Stimulated activated CD4-positive, alpha-beta T cell treated with anti-CD3 and anti-CD28 coated beads, Interleukin-15, amount 100 ng/mL, for 24 hours (primary cell): ENCODE measurements at regions not wholly inside any gene's neighbourhood (a gene's known extent, or its start where the extent isn't known, plus 50 kb on each side); places are given as distances from the start of the nearest gene placed in this dataset.
"Not testable (repeated sequence)": the region's sequence is repeated elsewhere in the genome, so short reads cannot be mapped to it uniquely, and the experiment has no call there.

Experiments
- DNase-seq: peaks from one replicate; pipeline ENCODE4 v3.0.0-alpha.2; 2020

DNA sequence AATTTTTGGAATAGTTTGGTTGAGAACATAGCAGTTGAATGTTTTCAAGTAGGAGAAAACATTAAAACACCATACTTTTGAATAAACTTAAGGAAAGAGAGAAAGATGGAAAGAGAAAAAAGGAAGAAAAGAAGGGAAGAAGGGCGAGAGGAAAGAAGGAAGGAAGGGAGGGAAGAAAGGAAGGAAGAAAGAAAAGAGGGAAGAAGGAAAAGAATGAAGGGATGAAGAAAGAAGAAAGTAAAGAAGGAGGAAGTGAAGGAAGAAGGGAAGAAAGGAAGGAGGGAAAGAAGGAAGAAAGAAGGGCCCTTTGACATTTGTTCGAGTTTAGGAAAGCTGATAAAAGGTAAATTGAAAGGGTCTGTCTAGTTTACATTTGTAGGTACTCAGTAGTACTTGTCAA lies 482.7 kb downstream of the SIPA1L2 start:
- DNase-seq: no peak

DNA sequence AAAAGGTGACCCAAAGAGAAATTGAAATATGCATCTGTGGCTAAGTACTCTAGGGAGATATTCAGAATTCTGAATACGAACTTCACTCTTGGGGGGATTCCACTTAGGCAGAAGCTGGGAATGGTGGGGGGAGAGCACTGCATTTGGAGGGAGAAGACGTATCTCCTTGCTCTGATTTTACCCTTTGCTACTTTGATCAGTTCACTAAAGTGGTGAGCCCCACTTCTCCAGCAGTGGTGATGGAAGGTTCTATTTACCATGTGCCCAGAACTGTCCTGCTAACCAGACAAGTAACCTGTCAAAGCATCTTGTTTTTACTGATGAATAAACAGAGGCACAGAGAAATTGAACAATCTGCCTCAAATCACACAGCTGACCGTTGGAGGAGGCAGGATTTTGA lies 483.4 kb downstream of the SIPA1L2 start:
- DNase-seq: no peak

DNA sequence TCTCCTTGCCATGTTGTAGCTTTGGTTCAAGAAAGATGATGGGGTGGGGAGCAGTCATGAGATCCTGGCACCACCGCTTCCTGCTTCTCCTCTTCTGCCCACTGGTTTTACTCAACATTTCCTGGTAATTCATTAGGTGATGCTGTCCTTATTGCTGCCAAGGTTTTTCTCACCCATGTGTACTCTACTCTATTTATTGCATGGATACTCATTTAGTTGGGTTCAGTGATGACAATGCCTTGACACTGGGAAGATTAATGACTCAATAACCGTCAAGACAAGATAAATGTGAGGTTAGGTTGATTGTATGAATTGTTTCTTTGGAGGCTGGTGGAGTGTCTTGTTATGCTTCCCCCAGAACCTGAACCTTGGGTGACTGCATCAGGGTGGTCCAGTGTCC lies 484.2 kb downstream of the SIPA1L2 start:
- DNase-seq: no peak

DNA sequence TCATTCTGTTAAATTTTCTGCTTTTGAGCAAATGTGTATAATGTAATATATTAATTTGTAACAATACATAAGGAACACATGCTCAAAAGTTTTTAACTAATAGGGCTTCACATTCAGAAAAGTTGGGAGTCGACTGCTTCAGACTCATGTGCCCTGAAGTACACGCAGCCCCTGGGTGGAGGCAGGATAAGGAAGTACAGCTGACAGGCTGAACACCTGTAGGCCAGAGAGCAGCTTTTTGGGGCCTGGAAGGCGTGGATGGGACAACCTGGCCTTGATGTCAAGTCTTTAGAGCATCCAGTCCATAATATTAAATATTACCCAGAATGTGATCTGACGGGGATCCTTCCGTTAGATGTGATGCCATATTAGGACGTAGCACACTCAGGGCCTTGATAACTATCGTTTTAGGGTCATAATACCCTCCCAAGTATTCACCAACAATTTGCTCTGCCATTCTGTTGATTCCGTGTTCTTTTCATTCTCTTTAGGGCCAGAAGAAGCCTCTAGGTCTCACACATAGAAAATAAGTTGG lies 485.2 kb downstream of the SIPA1L2 start:
- DNase-seq: no peak

DNA sequence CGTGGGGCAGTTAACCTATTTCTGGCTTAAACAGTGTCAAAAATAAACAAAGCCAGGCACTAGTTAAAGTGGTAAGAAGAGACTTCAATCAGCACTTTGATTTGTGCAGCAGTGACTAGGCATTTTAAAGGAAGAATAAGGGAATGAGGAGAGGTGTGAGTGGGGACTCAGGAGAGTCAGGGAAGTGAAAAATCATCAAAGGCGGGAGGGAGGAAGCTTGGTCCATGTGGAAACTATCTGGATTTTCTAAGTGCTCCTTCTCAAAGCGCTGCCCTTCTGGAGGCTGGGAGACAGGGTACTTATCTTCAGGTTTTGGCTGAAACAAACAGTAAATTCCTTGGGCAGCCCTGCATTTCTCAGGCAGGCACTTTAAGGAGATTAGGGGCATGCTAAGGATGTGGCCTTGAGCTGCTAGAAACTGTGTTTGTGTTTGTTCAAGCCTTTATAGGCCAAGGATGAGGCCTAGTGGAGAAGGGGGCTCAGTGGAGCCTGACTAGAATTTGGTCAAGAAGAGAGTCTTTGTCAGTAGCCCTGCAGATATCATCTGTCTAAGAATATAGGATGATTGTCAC lies 486.5 kb downstream of the SIPA1L2 start:
- no peak for DNase-seq

DNA sequence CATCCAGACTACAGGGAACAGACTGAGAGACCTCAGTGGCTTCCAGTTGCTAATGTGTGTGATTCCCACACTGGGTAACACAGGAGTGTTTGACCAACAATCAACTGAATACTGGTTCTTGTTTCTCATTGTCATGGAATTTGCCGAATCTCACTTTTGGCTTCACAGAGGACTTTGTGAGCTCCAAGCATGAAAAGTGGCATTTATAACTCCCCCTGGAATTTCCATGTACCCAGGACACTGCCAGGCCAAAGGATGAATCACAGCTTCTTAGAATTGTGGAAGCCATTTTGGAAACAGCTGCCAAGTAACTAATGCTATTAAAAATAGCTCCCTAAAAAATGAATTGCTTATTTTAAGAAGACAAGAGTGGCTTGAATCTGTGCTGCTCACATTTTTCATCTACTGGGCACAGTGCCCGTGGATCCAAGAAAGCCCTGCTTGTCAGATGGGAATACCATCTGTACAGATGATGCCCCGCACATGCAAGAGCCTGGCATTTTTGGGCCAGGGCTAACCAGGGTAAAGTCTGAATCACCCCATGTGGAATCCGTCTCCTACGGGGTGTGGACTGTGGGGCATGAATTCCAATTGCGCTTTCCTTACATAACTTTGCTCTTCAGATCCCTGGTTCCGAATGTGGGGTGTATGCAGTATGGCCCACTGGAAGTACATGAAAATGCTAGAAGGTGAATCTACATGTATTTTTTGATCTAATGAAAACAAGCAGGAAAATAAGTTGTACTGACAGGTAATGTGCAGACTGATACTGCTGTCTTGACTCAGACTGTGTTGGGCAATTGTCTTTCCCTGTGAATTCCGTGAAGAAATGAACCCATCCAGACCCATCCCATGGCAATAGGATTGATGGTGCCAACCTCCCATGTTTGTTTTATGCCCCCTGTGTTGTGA lies 487.3 kb downstream of the SIPA1L2 start:
- no peak for DNase-seq

DNA sequence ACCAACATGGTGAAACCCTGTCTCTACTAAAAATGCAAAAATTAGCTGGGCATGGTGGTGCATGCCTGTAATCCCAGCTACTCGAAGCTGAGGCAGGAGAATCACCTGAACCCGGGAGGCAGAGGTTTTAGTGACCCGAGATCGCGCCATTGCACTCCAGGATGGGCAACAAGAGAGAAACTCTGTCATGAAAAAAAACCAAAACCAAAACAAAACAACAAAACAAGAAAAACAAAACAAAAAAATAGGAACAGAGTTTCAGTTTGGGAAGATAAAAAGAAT lies 488.8 kb downstream of the SIPA1L2 start:
- not testable (repeated sequence) for DNase-seq

DNA sequence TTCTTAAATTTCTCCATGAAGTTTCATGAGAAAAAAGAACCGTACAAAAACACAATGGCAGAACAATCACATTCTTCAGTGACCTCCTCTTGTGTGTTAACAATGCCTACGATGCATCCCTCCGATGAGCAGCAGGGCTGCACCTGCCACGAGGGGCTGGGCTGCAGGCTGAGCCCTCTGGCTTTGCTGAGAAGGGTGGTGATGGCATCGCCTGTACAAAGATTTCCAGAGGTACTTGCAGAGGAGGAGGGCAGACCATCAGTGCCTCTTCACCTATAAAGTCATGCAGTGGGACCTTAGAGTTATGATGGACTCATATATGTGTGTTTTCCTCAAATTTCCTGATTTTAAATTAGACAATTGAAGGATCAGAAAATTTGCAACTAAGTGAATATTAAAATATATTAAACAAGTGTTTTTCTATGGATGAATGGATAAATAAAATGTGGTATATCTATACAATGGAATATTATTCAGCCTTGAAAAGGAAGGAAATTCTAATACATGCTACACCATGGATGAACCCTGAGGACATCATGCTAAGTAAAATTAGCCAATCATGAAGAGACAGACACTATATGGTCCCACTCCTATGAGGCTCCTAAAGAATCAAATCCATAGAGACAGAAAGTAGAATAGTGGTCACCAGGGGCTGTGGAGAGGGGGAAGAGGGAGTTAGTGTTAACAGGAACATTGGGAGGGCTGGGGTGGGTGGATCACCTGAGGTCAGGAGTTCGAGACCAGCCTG lies 489.3 kb downstream of the SIPA1L2 start:
- DNase-seq: no peak

DNA sequence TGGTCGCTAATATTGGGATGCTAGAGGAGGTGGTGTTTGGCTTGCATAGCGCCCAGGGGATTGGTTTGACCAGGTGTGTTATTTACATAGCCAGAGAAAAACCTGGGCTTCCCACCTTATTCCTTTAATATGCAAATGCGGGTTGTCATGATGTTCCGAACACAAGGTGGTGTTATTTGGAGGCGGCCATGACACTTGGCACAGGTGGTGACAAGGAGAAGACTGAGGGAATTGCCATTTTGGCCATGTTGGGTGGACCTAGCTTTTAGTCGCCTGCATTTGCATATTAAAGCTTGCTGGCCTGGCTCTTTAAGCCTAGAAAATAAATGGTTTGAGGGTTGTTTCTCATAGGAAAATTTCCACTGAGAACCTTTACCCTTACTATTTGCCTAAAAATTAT lies 490.5 kb downstream of the SIPA1L2 start:
- no peak for DNase-seq

DNA sequence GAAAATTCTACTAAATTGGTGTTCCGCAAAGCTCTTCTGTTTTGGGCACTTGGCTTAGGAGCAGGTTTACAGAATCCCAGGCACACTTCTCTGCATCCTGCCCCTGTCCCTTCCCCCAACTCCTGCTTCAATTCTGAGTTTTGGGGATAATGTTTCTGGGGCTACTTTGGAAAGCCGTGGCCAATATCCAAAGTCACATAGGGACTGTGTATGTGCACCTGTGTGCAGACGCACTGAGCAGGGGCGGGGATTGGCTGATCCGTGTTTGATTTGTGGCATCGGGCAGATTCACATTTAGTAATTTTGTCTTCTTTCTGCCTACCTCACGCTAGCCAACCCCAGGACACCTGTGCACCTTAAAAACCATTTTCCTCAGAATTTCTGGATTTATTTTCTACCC lies 491.9 kb downstream of the SIPA1L2 start:
- DNase-seq: no peak

DNA sequence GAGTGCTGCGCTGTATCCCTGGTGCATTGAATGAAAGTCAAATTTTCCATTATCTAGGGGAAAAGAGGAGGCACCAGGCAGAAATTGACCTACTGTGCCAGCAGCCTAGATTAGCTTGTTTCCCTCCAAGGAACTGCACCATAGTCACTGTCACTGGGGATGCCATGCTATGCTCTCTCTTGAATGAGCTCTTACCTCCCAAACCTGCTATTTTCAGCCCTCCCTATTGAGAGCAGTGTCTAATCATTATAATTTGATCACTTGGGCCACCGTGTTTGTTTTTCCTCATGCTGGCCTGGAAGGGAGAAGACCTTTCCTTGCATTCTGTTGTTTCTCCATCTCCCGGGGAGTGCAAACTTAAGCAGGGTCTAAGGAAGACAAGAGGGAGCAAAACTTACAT lies 492.9 kb downstream of the SIPA1L2 start:
- DNase-seq: no peak

DNA sequence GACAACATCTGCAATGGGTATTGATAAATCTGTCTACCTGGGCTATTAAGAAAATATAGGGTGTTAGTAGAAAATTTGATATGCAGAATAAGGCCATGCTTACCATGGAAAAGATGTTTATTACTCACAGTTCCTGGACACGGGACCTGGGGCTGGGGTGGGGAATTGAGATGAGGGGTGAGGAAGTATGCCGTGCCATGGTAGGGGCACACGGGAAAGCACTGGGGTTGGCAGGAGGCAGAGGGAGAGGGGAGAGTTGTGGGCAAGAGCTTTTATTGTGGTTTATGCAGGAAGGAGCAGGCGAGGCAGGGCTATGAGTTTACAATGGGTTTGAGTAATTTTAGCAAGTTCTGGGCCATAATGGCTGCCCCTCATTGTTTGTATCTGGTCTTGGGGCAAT lies 493.8 kb downstream of the SIPA1L2 start:
- DNase-seq: no peak

DNA sequence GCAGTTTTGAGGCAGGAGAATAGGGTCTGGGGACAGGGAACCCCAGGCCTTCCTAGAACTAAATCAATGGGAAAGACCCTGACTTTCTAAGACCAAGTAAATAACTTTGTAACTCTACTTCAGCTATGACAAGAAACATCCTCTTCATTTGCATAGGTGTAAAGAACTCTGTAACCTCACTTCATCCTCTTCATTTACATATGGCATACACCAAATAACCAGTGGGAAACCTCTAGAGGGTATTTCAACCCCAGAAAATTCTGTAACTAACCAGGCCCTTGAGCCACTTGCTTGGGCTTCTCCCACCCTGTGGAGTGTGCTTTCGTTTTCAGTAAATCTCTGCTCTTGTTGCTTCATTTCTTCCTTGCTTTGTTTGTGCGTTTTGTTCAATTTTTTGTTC lies 495.6 kb downstream of the SIPA1L2 start:
- no peak for DNase-seq

DNA sequence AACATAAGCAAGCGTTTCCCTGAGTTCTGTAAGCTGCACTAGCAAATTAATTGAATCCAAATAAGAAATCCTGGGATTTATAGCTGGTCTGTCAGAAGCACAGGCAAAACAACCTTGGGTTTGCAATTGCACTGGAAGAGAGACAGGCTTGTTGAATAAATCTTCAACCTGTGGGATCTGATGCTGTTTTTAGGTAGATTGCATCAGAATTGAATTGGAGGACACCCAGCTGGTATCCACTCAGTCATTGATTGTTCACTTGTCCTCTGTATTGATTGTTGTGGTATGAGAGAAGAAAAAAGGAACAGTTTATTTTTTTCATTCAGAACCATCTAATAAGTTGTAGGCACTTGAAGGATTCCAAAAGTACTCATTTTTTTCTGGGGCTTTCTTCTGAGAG lies 497.4 kb downstream of the SIPA1L2 start:
- no peak for DNase-seq

DNA sequence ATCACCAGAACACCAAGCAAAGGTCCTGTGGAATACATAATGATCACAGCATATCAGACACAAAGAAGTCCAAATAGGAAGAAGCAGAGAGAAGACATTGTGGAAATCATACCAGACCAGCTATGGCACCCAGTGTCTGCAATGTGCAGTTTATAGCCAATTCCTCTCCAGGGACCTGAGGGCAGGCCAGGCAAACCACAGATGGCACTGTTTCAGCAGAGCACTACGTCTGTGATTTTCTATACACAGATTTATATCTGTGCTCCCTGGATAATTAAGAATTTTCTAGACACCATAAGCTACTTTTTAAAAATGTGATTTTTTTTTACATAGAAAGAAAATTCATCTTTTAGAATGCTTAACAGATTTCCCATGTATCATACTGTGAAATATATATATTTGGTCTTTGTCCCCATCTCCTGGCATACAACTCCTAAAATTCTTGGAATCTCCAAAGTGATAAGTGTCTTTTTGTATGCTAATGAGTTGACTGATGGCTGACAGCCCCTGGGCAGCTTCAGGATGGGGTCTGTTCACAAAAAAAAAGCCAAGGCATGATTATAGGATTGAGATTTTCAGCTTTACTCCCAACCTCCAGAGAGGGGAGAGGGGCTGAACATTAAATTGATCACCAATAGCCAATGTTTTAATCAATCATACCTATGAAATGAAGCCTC lies 498.1 kb downstream of the SIPA1L2 start:
- DNase-seq: no peak

DNA sequence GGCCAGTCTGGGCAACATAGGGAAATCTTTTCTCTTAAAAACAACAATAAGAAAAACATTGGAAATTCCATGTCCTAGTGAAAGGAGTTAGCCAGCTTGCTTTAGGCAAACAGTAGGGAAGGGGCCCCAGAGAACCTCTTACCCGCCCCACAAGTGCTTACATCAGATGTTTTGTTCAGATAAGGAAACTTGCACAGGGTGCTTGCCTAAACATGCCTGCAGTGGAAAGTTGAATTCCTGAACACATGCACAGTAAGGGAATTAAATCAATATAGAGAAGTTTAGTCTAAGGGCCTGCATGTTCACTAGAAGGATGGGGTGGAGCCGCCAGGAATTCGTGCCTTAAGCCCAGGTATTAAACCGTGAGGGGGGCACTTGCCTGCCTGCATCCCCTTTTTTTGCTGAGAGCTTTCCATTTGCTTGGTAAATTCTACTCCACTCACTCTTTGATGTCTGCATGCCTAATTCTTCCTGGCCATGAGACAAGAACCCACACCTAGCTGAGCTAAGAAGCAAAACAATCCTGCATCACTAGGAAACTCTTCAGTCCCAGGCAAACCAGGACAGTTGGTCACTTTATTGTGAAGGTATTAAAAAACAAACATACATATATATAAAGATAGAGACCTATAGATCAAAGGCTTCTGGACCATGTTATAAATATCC lies 499.0 kb downstream of the SIPA1L2 start:
- DNase-seq: no peak

DNA sequence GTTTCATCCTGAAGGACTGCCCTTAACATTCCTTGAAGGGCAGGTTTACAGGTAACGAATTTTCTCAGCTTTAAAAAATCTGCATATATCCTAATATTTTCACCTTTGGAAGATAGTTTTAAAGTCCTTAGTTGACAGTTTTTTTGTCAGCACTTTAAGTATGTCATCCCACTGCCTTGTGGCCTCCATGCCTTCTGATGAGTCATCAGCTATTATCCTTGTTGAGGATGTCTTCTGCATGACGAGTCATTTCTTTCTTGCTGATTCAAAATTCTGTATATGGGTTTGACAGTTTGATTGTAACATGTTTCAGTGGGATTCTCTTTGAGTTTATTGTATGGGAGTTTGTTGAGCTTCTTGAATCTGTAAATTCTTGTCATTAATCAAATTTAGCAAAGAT lies 500.6 kb downstream of the DISC1 start:
- no peak for DNase-seq

DNA sequence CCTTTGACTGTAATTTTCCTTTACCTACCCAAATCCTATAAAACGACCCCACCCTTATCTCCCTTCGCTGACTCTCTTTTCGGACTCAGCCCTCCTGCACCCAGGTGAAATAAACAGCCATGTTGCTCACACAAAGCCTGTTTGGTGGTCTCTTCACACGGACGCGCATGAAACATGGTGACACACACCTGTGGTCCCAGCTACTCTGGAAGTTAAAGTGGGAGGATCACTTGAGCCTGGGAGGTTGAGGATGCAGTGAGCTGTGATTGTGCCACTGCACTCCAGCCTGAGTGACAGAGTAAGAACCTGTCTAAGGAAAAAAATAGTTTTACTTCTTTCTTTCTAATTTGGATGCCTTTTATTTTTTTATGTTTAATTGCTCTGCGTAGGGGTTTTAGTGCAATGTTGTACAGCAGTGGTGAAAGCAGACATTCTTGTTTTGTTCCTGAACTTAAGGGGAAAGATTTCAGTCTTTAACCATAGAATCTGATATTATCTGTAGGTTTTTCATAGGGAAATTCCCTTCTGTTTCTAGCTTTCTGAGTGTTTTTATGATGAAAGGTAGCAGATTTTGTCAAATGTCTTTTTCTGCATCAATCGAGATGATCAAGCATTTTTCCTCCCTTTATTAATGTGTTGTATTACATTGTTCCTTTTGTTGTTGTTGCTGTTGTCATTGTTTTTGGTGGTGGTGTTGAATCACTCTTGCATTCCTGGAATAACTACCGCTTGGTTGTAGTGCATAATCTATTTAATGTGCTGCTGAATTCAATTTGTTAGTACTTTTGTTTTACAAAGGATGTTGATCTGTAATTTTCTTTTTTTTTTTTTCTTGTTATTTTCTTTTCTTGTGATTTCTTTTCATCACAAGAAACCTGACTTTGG lies 497.4 kb downstream of the DISC1 start:
- peak; percentile 6 for DNase-seq

DNA sequence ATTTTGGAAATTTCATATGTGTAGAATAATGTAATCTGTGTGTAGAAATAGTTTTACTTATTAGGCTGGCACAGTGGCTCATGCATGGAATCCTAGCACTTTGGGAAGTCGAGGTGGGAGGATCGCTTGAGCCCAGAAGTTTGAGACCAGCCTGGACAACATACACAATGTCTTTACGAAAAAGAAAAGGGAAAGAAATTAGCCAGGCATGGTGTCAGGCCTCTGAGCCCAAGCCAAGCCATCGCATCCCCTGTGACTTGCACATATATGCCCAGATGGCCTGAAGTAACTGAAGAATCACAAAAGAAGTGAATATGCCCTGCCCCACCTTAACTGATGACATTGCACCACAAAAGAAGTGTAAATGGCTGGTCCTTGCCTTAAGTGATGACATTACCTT lies 491.3 kb downstream of the DISC1 start:
- DNase-seq: not testable (repeated sequence)

DNA sequence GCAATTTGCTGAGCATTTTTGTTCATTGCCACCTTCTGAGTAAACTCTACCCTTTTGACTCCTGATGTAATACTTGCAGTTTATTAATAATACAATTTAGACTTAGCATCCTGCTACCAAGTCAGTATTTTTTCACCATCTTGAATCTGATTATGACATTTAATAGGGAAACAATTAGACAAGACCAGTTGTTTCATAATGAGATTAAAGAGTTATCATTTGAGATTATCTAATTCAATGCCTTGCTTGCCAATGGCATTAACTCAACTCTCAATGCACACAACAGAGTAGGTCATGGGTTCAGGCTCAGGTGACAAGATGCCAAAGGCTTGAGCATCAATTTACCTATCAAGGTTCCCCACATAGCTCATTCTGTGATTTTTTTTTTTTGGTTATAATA lies 488.4 kb downstream of the DISC1 start:
- DNase-seq: no peak

DNA sequence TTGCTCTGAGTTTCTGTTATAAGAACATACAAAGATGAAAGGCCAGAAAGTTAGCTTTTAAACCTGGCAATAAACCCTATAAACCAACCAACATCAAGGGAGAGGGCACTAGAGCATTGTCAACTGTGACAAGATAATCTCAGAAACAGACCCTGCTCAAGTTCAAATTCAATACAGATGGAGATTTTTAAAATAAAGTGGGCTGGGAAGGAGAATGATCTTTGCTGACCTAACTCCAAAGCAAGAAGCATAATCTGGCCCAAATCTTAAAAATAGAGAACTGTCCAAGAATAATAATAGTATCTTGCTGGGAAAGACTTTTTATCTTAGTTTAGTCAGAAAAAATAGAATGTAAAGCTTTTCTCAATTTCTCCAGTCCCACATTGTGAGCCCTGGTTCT lies 485.5 kb downstream of the DISC1 start:
- no peak for DNase-seq

DNA sequence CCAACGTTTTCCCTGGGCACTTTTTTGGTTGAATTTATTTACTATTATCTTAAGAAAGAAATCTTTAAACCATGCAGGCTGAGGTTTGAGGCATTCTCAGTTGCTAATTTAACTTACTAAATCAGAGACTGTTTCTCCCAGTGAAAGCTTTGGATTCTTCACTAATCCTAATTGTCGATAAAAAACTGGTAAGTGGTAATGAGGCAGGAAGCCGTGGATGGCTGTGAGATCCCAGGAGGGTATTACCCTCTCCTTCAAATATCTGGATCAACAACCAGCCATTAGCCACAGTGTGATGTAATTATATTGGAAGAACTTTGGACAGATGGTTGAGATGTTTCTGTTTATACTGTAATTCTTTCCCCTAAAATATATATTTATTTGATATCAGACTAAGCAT lies 485.0 kb downstream of the DISC1 start:
- DNase-seq: no peak
